Cardiac muscle cell (in vitro differentiated cells and primary cell): ENCODE measurements at regions not wholly inside any gene's neighbourhood (a gene's known extent, or its start where the extent isn't known, plus 50 kb on each side); places are given as distances from the start of the nearest gene placed in this dataset.
"Not testable (repeated sequence)": the region's sequence is repeated elsewhere in the genome, so short reads cannot be mapped to it uniquely, and the experiment has no call there.

Experiments used
- DNase-seq, 2 donors: peaks; one replicate each; pipeline versions ENCODE4 v3.0.0 to v3.0.0-alpha.2; 2010 to 2017; ENCODE audit warnings: low read depth in 1 of 2, low spot score in 1 of 2
- H3K27ac ChIP-seq: fragments of 200-600 bp; sonication (generic); 2 replicates; pipeline ENCODE4 v1.5.1; 2016
- H3K27me3 ChIP-seq: fragments of 200-600 bp; sonication (generic); 2 replicates; pipeline ENCODE4 v1.6.0; 2016; ENCODE audit warnings: control low read depth
- H3K36me3 ChIP-seq: fragments of 200-600 bp; sonication (generic); 2 replicates; pipeline ENCODE4 v1.5.1; 2016; ENCODE audit warnings: control low read depth
- H3K4me1 ChIP-seq: fragments of 200-600 bp; sonication (generic); 2 replicates; pipeline ENCODE4 v1.8.1; 2017; ENCODE audit warnings: low read depth, mild to moderate bottlenecking, mixed run types
- H3K4me3 ChIP-seq: fragments of 200-600 bp; sonication (generic); 2 replicates; pipeline ENCODE4 v1.5.1; 2016; ENCODE audit warnings: mild to moderate bottlenecking
- H3K9me3 ChIP-seq: fragments of 200-600 bp; sonication (generic); 2 replicates; pipeline ENCODE4 v1.5.1; 2017; ENCODE audit warnings: low read depth, mild to moderate bottlenecking, control low read depth
- TF ChIP-seq, protein P1 (sequence below): IDR thresholded peaks from 2 replicates; pipeline ENCODE4 v1.5.1; 2012; ENCODE audit warnings: low read depth, mild to moderate bottlenecking, low read length

DNA sequence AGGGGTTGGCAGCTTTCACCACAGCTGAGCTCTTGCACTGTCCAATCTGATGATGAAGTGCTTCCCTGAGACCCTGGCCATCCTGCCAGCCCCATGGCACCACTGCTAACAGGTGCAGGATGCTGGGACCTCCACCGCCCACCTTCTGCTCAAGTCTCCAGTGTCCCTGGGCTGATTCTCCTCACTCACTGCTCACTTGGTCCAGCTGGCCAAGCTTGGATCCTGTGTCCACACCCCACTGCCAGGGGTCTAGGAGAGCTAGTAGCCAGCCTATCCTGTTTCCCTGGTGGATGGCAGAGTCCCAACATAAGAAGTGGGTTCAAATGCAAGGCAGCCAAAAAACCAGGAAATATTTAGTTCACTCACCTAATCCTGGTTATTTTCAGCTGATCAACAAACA is 217.2 kb upstream of the IRF2BP2 start:
- no peak overlapping the region for H3K4me3 ChIP-seq
- no peak for DNase-seq
- TF ChIP-seq, protein P1, sequence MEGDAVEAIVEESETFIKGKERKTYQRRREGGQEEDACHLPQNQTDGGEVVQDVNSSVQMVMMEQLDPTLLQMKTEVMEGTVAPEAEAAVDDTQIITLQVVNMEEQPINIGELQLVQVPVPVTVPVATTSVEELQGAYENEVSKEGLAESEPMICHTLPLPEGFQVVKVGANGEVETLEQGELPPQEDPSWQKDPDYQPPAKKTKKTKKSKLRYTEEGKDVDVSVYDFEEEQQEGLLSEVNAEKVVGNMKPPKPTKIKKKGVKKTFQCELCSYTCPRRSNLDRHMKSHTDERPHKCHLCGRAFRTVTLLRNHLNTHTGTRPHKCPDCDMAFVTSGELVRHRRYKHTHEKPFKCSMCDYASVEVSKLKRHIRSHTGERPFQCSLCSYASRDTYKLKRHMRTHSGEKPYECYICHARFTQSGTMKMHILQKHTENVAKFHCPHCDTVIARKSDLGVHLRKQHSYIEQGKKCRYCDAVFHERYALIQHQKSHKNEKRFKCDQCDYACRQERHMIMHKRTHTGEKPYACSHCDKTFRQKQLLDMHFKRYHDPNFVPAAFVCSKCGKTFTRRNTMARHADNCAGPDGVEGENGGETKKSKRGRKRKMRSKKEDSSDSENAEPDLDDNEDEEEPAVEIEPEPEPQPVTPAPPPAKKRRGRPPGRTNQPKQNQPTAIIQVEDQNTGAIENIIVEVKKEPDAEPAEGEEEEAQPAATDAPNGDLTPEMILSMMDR, result no peak
- H3K36me3 ChIP-seq, result no peaks in the 10 kb centered on the region
- no peak overlapping the region for H3K27ac ChIP-seq
- no peaks in the 10 kb centered on the region for H3K9me3 ChIP-seq
- H3K4me1 ChIP-seq, result no peaks in the 10 kb centered on the region
- H3K27me3 ChIP-seq, result no peaks in the 10 kb centered on the region

DNA sequence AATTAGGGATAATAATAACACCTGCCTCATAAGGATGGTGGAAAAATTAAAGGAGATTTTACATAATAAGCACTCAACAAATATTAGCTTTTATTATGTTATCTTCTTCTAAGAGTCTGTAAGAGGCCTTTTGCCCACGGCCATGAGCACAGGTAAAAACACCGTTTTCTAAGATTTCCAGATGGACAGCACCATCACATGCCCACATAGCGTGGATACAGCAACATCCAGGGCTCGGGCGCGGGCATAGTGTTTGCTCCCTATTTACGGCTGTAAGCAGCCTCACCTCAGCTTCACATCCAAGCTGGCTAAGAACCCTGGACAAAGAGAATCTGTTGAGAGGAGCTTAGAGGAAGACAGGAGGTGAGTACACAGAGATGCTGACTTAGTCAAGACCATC is 216.4 kb upstream of the IRF2BP2 start:
- Histone ChIP-seq H3K36me3 (no peaks in the 10 kb centered on the region), H3K9me3 (no peaks in the 10 kb centered on the region), H3K4me3 (no peak overlapping the region), H3K4me1 (no peaks in the 10 kb centered on the region), H3K27ac (no peak overlapping the region), H3K27me3 (no peaks in the 10 kb centered on the region)
- TF ChIP-seq, protein P1, result no peak
- no peak for DNase-seq

DNA sequence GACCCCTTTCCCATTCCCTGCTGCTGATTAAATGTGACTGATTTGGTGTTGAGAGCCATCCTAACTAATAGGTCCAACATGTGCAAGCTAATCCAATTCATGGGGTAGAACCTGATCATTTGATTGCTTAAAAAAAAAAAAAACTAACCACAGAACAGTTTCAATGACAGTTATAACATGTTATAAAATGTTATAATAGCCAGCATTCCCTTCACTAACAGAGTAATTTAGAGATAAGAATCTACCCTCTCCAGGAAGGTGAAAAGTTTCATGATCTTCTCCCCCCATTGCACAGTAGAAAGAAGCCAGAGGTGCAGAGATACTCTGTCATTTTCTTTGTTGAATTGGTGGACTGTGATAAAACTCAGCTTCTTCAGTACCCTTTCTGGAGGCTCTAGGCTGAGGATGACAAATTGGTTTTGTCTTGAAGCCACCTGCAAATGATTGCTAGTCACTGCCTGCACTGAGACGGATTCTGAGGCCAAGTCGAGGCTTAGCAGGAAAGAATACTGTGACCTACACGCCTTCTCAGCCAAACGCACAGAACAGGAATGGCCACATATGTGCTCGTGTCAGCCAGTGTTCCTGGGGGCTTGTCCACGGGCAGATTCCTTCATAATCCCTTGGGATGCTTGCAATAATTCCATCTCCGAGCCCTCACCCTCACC is 215.7 kb upstream of the IRF2BP2 start:
- TF ChIP-seq, protein P1, result no peak
- H3K27me3 ChIP-seq, result no peaks in the 10 kb centered on the region
- no peak overlapping the region for H3K27ac ChIP-seq
- H3K9me3 ChIP-seq, result no peaks in the 10 kb centered on the region
- no peaks in the 10 kb centered on the region for H3K36me3 ChIP-seq
- H3K4me3 ChIP-seq, result no peak overlapping the region
- H3K4me1 ChIP-seq, result no peaks in the 10 kb centered on the region
- no peak for DNase-seq

DNA sequence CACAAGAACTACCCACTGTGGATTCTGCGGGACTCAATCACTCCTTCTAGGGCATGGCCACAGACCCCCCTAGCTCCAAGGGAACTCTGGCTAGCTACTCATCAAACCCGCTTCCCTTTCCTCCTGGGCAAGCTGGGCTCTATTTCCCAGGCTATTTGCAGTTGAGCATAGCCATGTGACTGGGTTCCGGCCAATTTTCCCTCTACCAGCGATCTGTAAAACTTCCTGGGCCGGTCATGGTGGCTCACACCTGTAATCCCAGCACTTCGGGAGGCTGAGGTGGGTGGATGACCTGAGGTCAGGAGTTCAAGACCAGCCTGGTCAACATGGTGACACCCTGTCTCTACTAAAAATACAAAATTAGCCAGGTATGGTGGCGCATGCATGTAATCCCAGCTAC is 214.9 kb upstream of the IRF2BP2 start:
- H3K27me3 ChIP-seq, DNase-seq, H3K9me3 ChIP-seq: not testable (repeated sequence)

DNA sequence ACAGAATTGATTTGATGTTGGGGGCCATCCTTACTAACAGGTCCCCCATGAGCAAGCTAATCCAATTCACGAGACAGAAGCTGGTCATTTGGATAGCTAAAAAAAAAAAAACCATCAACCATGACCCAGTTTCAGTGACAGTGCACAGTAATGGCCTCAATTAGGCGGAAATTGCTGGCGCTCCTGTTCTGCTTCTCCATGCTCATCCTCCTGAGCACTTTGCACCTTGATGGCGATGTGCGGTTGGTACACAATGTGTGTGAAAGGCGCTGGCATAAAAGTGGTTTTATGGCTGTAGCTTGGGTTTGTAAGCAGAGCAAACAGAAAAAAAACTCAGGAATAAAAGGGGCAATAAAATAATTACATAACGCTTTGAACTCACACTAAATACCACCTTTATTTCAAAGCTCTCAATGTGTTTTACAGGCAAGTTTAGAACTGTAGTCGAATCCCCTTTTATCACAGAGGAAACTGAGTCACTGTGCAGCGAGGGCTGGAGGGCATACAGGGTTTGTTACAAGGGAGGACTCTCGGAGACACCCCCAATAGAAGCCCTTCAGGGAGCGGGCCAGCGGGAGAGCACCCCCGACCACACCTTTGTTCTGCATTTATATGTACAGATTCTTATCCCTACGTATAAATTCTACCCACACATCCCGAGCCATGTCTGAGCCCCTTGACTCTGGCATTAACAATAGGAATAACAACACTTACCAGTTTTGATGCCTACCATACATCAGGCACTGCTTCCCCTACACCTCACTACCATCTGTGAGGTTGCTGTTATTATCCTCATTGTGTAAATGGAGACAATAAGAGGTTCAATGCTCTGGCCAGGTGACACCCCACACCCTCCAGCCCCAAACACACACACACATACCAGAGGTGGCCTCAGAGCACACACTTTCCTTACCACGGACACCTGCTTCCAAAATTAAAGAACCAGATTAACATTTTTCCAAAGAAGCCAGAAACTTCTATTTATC is 213.5 kb upstream of the IRF2BP2 start:
- H3K27me3 ChIP-seq, result no peaks in the 10 kb centered on the region
- no peaks in the 10 kb centered on the region for H3K4me1 ChIP-seq
- no peak for DNase-seq
- H3K27ac ChIP-seq, result no peak overlapping the region
- no peak overlapping the region for H3K4me3 ChIP-seq
- TF ChIP-seq, protein P1, result no peak
- no peaks in the 10 kb centered on the region for H3K9me3 ChIP-seq
- H3K36me3 ChIP-seq, result no peaks in the 10 kb centered on the region

More for the DNA sequence above, 214.9 kb upstream of the IRF2BP2 start:
- not testable (repeated sequence) for H3K36me3 ChIP-seq, H3K4me1 ChIP-seq, H3K4me3 ChIP-seq, H3K27ac ChIP-seq

DNA sequence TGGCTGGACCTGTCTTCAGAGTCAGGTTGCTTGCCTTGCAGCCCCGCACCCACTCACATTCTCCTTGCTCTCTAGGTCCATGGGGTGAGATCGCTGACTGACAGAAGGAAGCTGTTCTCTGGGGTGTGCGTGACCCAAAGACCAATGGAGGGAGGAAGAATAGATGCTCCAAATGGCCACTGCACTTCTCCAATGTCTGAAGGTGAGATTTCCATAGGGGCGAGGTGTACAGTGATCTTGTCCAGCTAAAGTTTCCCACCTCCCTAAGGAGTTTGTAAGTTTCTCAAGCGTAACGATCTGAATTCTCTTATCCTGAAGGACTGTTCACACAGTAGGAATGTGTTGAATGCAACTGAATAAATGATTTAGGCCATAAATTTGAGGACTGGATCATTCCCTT is 211.9 kb upstream of the IRF2BP2 start:
- no peak for DNase-seq
- no peaks in the 10 kb centered on the region for H3K27me3 ChIP-seq
- TF ChIP-seq, protein P1, result no peak

More for the DNA sequence above, 211.9 kb upstream of the IRF2BP2 start:
- Histone ChIP-seq H3K27ac (no peak overlapping the region), H3K36me3 (no peaks in the 10 kb centered on the region), H3K4me1 (no peaks in the 10 kb centered on the region), H3K4me3 (no peak overlapping the region), H3K9me3 (no peaks in the 10 kb centered on the region)
